ENCODE measurements at regions not wholly inside any gene's neighbourhood (a gene's known extent, or its start where the extent isn't known, plus 50 kb on each side); places are given as distances from the start of the nearest gene placed in this dataset.

GRCh38 chr9:87319656-87320055, 178.0 kb upstream of the DAPK1 start:
- H3K4me1 Mint-ChIP-seq (ENCODE audit: unreplicated experiment): peaks cover 11% of the 10 kb centered on the region
- H3K9me3 Mint-ChIP-seq: peaks cover 21% of the 10 kb centered on the region
- TF ChIP-seq, protein P1, sequence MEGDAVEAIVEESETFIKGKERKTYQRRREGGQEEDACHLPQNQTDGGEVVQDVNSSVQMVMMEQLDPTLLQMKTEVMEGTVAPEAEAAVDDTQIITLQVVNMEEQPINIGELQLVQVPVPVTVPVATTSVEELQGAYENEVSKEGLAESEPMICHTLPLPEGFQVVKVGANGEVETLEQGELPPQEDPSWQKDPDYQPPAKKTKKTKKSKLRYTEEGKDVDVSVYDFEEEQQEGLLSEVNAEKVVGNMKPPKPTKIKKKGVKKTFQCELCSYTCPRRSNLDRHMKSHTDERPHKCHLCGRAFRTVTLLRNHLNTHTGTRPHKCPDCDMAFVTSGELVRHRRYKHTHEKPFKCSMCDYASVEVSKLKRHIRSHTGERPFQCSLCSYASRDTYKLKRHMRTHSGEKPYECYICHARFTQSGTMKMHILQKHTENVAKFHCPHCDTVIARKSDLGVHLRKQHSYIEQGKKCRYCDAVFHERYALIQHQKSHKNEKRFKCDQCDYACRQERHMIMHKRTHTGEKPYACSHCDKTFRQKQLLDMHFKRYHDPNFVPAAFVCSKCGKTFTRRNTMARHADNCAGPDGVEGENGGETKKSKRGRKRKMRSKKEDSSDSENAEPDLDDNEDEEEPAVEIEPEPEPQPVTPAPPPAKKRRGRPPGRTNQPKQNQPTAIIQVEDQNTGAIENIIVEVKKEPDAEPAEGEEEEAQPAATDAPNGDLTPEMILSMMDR (conservative IDR thresholded peaks at IDR 0.05): no peak
- H3K27me3 Mint-ChIP-seq: peaks cover 10% of the 10 kb centered on the region
- H3K27ac Mint-ChIP-seq: no peak overlapping the region
- no peak overlapping the region for H3K4me3 Mint-ChIP-seq
- H3K36me3 Mint-ChIP-seq: no peaks in the 10 kb centered on the region
- no peak for DNase-seq (ENCODE audit: extremely low spot score, unreplicated experiment)

GRCh38 chr9:87320146-87320884, 177.4 kb upstream of the DAPK1 start:
- no peak overlapping the region for H3K4me3 Mint-ChIP-seq
- TF ChIP-seq, protein P1 (conservative IDR thresholded peaks at IDR 0.05): no peak
- no peaks in the 10 kb centered on the region for H3K36me3 Mint-ChIP-seq
- no peak overlapping the region for H3K27ac Mint-ChIP-seq
- H3K4me1 Mint-ChIP-seq (ENCODE audit: unreplicated experiment): peaks cover 13% of the 10 kb centered on the region
- H3K27me3 Mint-ChIP-seq: peaks cover 10% of the 10 kb centered on the region
- DNase-seq (ENCODE audit: extremely low spot score, unreplicated experiment): no peak
- peaks cover 19% of the 10 kb centered on the region for H3K9me3 Mint-ChIP-seq

GRCh38 chr9:87322840-87323635, 174.6 kb upstream of the DAPK1 start:
- peaks cover 6% of the 10 kb centered on the region for H3K27me3 Mint-ChIP-seq
- no peak overlapping the region for H3K27ac Mint-ChIP-seq
- no peak for DNase-seq (ENCODE audit: extremely low spot score, unreplicated experiment)
- no peaks in the 10 kb centered on the region for H3K36me3 Mint-ChIP-seq
- H3K9me3 Mint-ChIP-seq: peaks cover 10% of the 10 kb centered on the region
- TF ChIP-seq, protein P1 (conservative IDR thresholded peaks at IDR 0.05): no peak
- H3K4me3 Mint-ChIP-seq: no peak overlapping the region
- peaks cover 13% of the 10 kb centered on the region for H3K4me1 Mint-ChIP-seq (ENCODE audit: unreplicated experiment)

GRCh38 chr9:87323928-87324327, 173.7 kb upstream of the DAPK1 start:
- peaks cover 13% of the 10 kb centered on the region for H3K4me1 Mint-ChIP-seq (ENCODE audit: unreplicated experiment)
- peaks cover 7% of the 10 kb centered on the region for H3K9me3 Mint-ChIP-seq
- no peak overlapping the region for H3K27ac Mint-ChIP-seq
- peaks cover 6% of the 10 kb centered on the region for H3K27me3 Mint-ChIP-seq
- DNase-seq (ENCODE audit: extremely low spot score, unreplicated experiment): no peak
- TF ChIP-seq, protein P1 (conservative IDR thresholded peaks at IDR 0.05): no peak
- no peak overlapping the region for H3K4me3 Mint-ChIP-seq
- no peaks in the 10 kb centered on the region for H3K36me3 Mint-ChIP-seq

DNA sequence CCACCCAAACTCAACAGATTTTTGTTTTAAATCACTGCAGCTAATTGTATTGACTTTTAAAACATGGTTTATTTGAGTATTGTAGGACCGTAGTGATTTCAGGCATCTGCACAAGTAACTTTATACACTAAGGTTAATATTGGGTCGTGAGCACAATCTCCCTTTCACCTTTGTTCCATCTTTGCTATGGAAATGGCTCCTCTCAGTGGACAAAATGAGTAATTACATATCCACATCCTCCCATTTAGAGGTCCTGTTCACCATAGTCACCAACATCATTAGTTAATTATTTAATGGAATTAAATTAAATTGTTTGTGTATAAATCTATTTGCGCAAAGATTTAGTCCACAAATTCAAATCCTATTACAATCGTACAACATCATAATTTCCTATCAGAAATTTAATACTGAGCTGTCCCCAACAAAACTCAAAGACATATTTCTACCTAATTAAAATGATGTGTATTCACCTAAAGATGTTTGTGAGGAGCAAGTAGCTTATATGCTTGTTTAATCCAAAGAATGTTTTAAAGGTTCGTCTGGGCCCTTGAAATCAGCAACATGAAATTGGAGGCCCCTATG, 173.0 kb upstream of the DAPK1 start:
- Mint-ChIP-seq H3K4me3 (no peak overlapping the region), H3K27ac (no peak overlapping the region), H3K27me3 (peaks cover 6% of the 10 kb centered on the region), H3K36me3 (no peaks in the 10 kb centered on the region), H3K9me3 (peaks cover 5% of the 10 kb centered on the region), H3K4me1 (ENCODE audit: unreplicated experiment) (peaks cover 13% of the 10 kb centered on the region)
- TF ChIP-seq, protein P1 (conservative IDR thresholded peaks at IDR 0.05): peak; percentile 95
- DNase-seq (ENCODE audit: extremely low spot score, unreplicated experiment): no peak
